ENCODE measurements at regions not wholly inside any gene's neighbourhood (a gene's known extent, or its start where the extent isn't known, plus 50 kb on each side); places are given as distances from the start of the nearest gene placed in this dataset.

DNA sequence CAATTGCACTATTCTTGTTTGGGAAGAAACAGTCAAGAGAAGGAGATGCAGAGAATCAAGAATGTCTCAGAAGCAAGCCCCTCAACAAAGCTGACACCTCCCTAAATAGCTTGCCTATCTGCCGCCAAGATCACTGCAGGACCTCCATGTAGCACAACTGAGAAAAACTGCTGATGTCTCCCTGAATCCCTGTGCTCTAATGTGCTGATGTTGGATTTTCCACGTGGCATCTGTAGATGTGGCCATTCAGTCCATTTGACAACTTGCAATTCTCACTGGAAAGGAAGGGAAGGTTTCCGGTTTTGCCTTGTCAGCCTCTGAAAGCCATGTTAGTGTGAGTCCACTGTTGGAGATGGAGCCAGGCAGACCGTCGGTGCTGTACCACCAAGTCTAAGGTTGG lies 374.0 kb downstream of the DIRAS2 start:
- DNase-seq (ENCODE audit: low spot score in 2 of 2, unreplicated experiment in 2 of 2): no peak
- Mint-ChIP-seq H3K27ac (no peak overlapping the region), H3K4me3 (no peak overlapping the region), H3K36me3 (no peaks in the 10 kb centered on the region), H3K27me3 (ENCODE audit: low read depth) (peaks cover 8% of the 10 kb centered on the region), H3K4me1 (no peaks in the 10 kb centered on the region), H3K9me3 (no peaks in the 10 kb centered on the region)
- TF ChIP-seq, protein P1, sequence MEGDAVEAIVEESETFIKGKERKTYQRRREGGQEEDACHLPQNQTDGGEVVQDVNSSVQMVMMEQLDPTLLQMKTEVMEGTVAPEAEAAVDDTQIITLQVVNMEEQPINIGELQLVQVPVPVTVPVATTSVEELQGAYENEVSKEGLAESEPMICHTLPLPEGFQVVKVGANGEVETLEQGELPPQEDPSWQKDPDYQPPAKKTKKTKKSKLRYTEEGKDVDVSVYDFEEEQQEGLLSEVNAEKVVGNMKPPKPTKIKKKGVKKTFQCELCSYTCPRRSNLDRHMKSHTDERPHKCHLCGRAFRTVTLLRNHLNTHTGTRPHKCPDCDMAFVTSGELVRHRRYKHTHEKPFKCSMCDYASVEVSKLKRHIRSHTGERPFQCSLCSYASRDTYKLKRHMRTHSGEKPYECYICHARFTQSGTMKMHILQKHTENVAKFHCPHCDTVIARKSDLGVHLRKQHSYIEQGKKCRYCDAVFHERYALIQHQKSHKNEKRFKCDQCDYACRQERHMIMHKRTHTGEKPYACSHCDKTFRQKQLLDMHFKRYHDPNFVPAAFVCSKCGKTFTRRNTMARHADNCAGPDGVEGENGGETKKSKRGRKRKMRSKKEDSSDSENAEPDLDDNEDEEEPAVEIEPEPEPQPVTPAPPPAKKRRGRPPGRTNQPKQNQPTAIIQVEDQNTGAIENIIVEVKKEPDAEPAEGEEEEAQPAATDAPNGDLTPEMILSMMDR (IDR thresholded peaks at IDR 0.05; ENCODE audit: unreplicated experiment): no peak

DNA sequence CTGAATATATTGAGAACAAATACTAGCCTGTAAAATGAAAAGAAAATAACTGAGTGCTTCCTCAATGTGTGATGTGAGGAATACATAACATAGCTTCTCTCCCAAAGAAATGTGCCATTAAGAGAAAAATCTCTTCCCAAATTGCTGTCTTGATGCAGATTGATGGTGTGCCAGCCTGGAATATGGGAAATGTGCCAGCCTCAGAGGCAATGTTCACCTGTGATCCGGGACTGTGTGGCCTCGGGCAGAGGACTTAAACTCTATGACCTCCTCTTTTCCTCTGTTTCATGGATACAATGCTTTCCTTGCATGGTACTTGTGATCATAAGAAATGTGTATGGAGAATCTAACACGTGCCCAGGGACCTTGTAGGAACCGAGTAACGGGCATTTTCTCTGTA lies 370.9 kb downstream of the DIRAS2 start:
- TF ChIP-seq, protein P1 (IDR thresholded peaks at IDR 0.05; ENCODE audit: unreplicated experiment): no peak

DNA sequence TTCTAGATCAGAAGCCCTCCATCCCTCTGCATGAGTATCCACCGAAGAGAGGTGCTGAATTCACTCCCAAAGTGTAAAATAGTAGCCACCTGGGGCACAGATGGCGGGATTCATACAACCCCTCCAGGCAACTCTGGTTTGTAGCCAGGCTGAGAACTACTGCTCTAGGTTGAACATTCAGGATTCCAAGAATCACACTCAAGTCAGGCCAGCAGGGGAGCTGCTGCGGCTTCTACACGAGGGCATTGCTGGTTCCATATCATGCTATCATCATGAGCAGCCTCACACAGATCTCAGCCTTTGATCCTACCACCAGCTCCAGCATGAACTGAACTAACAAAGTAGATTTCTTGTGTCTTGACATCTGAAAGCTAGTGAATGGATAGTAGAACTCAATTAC lies 367.9 kb downstream of the DIRAS2 start:
- Mint-ChIP-seq H3K36me3 (no peaks in the 10 kb centered on the region), H3K27me3 (ENCODE audit: low read depth) (no peaks in the 10 kb centered on the region), H3K27ac (no peak overlapping the region), H3K9me3 (peaks cover 12% of the 10 kb centered on the region), H3K4me1 (no peaks in the 10 kb centered on the region), H3K4me3 (no peak overlapping the region)
- TF ChIP-seq, protein P1 (IDR thresholded peaks at IDR 0.05; ENCODE audit: unreplicated experiment): no peak
- DNase-seq (ENCODE audit: low spot score in 2 of 2, unreplicated experiment in 2 of 2): no peak

More for the DNA sequence above, 370.9 kb downstream of the DIRAS2 start:
- Mint-ChIP-seq H3K4me3 (no peak overlapping the region), H3K36me3 (no peaks in the 10 kb centered on the region), H3K9me3 (no peaks in the 10 kb centered on the region), H3K4me1 (no peaks in the 10 kb centered on the region), H3K27ac (no peak overlapping the region), H3K27me3 (ENCODE audit: low read depth) (no peaks in the 10 kb centered on the region)
- no peak for DNase-seq (ENCODE audit: low spot score in 2 of 2, unreplicated experiment in 2 of 2)

DNA sequence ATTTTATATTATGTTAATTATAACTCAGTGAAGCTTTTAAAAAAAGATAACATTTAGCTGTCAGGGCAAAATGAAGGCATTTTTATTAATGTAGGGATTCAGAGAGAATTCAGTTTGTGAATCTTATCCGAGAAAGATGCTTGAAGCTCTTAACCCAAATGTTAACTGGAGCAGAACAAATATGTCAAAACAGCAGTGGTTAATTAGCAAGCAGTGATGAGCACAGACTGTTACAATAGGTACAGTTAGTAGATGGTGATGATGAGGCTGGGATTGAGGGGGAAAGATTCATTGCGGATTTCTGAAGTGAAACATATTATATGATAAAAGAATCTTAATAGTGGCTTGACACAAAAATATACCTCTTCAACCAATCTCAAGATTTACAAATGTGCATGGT lies 356.7 kb downstream of the DIRAS2 start:
- H3K36me3 Mint-ChIP-seq: no peaks in the 10 kb centered on the region
- peaks cover 12% of the 10 kb centered on the region for H3K9me3 Mint-ChIP-seq
- no peak for DNase-seq (ENCODE audit: low spot score in 2 of 2, unreplicated experiment in 2 of 2)
- H3K4me1 Mint-ChIP-seq: no peaks in the 10 kb centered on the region
- no peak overlapping the region for H3K27ac Mint-ChIP-seq
- no peaks in the 10 kb centered on the region for H3K27me3 Mint-ChIP-seq (ENCODE audit: low read depth)
- TF ChIP-seq, protein P1 (IDR thresholded peaks at IDR 0.05; ENCODE audit: unreplicated experiment): no peak
- no peak overlapping the region for H3K4me3 Mint-ChIP-seq

DNA sequence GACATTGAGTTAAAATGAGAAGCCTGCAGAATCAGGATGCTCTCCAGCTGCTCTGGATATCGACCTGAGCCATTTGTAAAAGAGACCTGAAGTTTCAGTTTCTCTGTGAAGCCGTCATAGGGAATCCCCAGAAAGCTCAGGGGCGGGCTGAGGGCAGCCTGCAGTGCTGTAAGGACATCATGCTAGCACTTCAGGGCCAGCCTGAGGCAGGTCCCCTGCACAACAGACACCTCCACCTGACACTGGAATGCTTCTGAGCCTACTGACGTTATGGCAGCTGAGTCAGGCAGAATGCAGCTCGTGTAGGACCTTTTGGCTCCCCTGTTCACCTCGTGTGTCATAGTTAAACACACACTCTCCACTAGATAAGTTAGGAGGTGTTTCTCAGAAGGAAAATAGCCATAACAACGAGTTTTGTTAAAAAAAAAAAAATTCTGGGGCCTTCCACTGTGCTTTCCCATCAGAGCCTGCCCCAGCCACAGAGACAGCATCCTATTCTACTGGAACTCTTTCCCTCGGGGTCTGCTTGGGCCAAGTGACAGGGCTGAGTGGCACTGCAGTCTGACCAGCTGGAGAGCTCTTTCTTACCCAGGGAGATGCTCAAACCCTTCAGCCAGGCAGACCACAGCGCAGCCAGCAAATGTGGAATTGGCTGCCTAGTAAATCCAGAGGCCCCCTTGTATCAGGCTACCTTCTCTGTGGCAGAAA lies 354.9 kb downstream of the DIRAS2 start:
- Mint-ChIP-seq H3K4me1 (no peaks in the 10 kb centered on the region), H3K27ac (no peak overlapping the region), H3K27me3 (ENCODE audit: low read depth) (no peaks in the 10 kb centered on the region), H3K4me3 (no peak overlapping the region), H3K9me3 (no peaks in the 10 kb centered on the region), H3K36me3 (no peaks in the 10 kb centered on the region)
- DNase-seq (ENCODE audit: low spot score in 2 of 2, unreplicated experiment in 2 of 2): no peak
- TF ChIP-seq, protein P1 (IDR thresholded peaks at IDR 0.05; ENCODE audit: unreplicated experiment): no peak

DNA sequence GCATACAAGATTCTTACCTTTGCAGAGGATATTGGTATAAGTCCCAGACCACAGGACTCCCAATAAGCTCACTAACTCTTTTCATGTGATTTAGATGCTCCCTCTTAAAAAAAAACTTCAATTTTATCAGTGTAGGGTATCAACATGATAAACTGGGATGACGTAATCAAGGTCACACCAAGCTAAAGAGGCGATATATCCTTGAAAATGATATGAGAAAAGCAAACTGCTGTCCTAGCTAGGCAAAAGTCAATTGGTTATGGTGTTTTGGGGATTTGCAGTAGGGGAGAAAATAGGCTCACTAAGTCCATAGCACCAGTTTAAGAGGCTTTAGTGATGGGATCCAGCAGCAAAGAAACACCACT lies 354.4 kb downstream of the DIRAS2 start:
- Mint-ChIP-seq H3K27ac (no peak overlapping the region), H3K4me1 (no peaks in the 10 kb centered on the region), H3K9me3 (no peaks in the 10 kb centered on the region), H3K4me3 (no peak overlapping the region), H3K27me3 (ENCODE audit: low read depth) (no peaks in the 10 kb centered on the region), H3K36me3 (no peaks in the 10 kb centered on the region)
- TF ChIP-seq, protein P1 (IDR thresholded peaks at IDR 0.05; ENCODE audit: unreplicated experiment): no peak
- no peak for DNase-seq (ENCODE audit: low spot score in 2 of 2, unreplicated experiment in 2 of 2)

Measured in mesothelial cell of epicardium (in vitro differentiated cells).